H9 (cell line): ENCODE measurements at regions not wholly inside any gene's neighbourhood (a gene's known extent, or its start where the extent isn't known, plus 50 kb on each side); places are given as distances from the start of the nearest gene placed in this dataset.

Source experiments
- DNase-seq: peaks from one replicate; pipeline ENCODE4 v3.0.0-alpha.2; 2017
- H2AFZ ChIP-seq: one replicate; pipeline ENCODE4 v1.6.1; 2013; ENCODE audit warnings: mild to moderate bottlenecking, low read length, control low read depth, moderate library complexity
- H2AK5ac ChIP-seq: 2 replicates; pipeline ENCODE4 v1.6.1; 2013; ENCODE audit warnings: low read length, control low read depth, mixed read lengths; ENCODE audit not compliant: insufficient read length
- H2BK120ac ChIP-seq: one replicate; pipeline ENCODE4 v1.6.1; 2013; ENCODE audit warnings: low read depth, mild to moderate bottlenecking, low read length, control low read depth, inconsistent platforms; ENCODE audit not compliant: poor library complexity, severe bottlenecking
- H2BK12ac ChIP-seq: 2 replicates; pipeline ENCODE4 v1.6.1; 2013; ENCODE audit warnings: low read length, control low read depth, mixed read lengths, low read depth; ENCODE audit not compliant: insufficient read length
- H2BK15ac ChIP-seq: 2 replicates; pipeline ENCODE4 v1.6.1; 2013; ENCODE audit warnings: low read depth, low read length, control low read depth
- H2BK20ac ChIP-seq: one replicate; pipeline ENCODE4 v1.6.1; 2013; ENCODE audit warnings: low read depth, mild to moderate bottlenecking, low read length, control low read depth, inconsistent platforms; ENCODE audit not compliant: poor library complexity, severe bottlenecking
- H2BK5ac ChIP-seq: 2 replicates; pipeline ENCODE4 v1.6.1; 2013; ENCODE audit warnings: low read length, control low read depth, mixed read lengths; ENCODE audit not compliant: insufficient read length
- H3K14ac ChIP-seq: 2 replicates; pipeline ENCODE4 v1.6.1; 2013; ENCODE audit warnings: low read length, control low read depth; ENCODE audit not compliant: insufficient read depth
- H3K18ac ChIP-seq: 2 replicates; pipeline ENCODE4 v1.6.1; 2013; ENCODE audit warnings: low read depth, mild to moderate bottlenecking, mixed read lengths, low read length, control low read depth; ENCODE audit not compliant: insufficient read length
- H3K23ac ChIP-seq: 2 replicates; pipeline ENCODE4 v1.6.1; 2013; ENCODE audit warnings: low read length, control low read depth, mixed read lengths, low read depth; ENCODE audit not compliant: insufficient read length
- H3K23me2 ChIP-seq: 2 replicates; pipeline ENCODE4 v1.6.1; 2013; ENCODE audit warnings: low read depth, mild to moderate bottlenecking, mixed read lengths, low read length, control low read depth; ENCODE audit not compliant: insufficient read length, poor library complexity, severe bottlenecking
- H3K27ac ChIP-seq: 2 replicates; pipeline ENCODE4 v1.5.1; 2013; ENCODE audit warnings: low read length, control low read depth, mixed read lengths, low read depth; ENCODE audit not compliant: insufficient read length
- H3K27me3 ChIP-seq: 2 replicates; pipeline ENCODE4 v1.6.1; 2013; ENCODE audit warnings: low read length, control low read depth, inconsistent platforms; ENCODE audit not compliant: insufficient read depth
- H3K4ac ChIP-seq: 2 replicates; pipeline ENCODE4 v1.6.1; 2013; ENCODE audit warnings: low read depth, mild to moderate bottlenecking, control low read depth, inconsistent platforms, low read length, moderate library complexity
- H3K4me1 ChIP-seq: 2 replicates; pipeline ENCODE4 v1.6.1; 2013; ENCODE audit warnings: low read length, control low read depth, inconsistent platforms; ENCODE audit not compliant: insufficient read depth
- H3K4me2 ChIP-seq: 2 replicates; pipeline ENCODE4 v1.6.1; 2013; ENCODE audit warnings: low read length, control low read depth, mixed read lengths; ENCODE audit not compliant: insufficient read length, insufficient read depth
- H3K56ac ChIP-seq: 2 replicates; pipeline ENCODE4 v1.6.1; 2013; ENCODE audit warnings: low read depth, mild to moderate bottlenecking, mixed read lengths, low read length, control low read depth; ENCODE audit not compliant: insufficient read length
- H3K79me1 ChIP-seq: 2 replicates; pipeline ENCODE4 v1.6.1; 2013; ENCODE audit warnings: low read depth, mild to moderate bottlenecking, moderate library complexity, low read length, control low read depth, inconsistent platforms; ENCODE audit not compliant: insufficient read depth, poor library complexity, severe bottlenecking
- H3K79me2 ChIP-seq: 2 replicates; pipeline ENCODE4 v1.6.1; 2013; ENCODE audit warnings: low read length, control low read depth, inconsistent platforms; ENCODE audit not compliant: insufficient read depth
- H3K9ac ChIP-seq: 2 replicates; pipeline ENCODE4 v1.6.1; 2013; ENCODE audit warnings: low read length, control low read depth, mixed read lengths; ENCODE audit not compliant: insufficient read length; ENCODE audit errors: extremely low read depth
- H3K9me3 ChIP-seq: one replicate; pipeline ENCODE4 v1.6.1; 2013; ENCODE audit warnings: low read depth, low read length, inconsistent platforms; ENCODE audit not compliant: control insufficient read depth
- H3T11ph ChIP-seq: one replicate; pipeline ENCODE4 v1.6.1; 2013; ENCODE audit warnings: mild to moderate bottlenecking, low read length, control low read depth, inconsistent platforms
- H4K20me1 ChIP-seq: one replicate; pipeline ENCODE4 v1.6.1; 2013; ENCODE audit not compliant: control insufficient read depth, insufficient read length, insufficient read depth
- H4K5ac ChIP-seq: 2 replicates; pipeline ENCODE4 v1.6.1; 2013; ENCODE audit warnings: low read depth, mild to moderate bottlenecking, mixed read lengths, low read length, control low read depth; ENCODE audit not compliant: insufficient read length
- H4K8ac ChIP-seq: replicated peaks from 2 replicates; pipeline ENCODE4 v1.6.1; 2013; ENCODE audit warnings: low read length, control low read depth, mixed read lengths, low read depth; ENCODE audit not compliant: insufficient read length
- H4K91ac ChIP-seq: 2 replicates; pipeline ENCODE4 v1.6.1; 2013; ENCODE audit warnings: low read depth, mild to moderate bottlenecking, moderate library complexity, mixed read lengths, low read length, control low read depth; ENCODE audit not compliant: insufficient read length
- H3K27ac Mint-ChIP-seq, 3 experiments: 2 replicates in 2 of 3; 3 replicates in 1 of 3; pipeline ENCODE4 v1.8.0; 2020 to 2021; ENCODE audit warnings: mixed read lengths in 3 of 3, mild to moderate bottlenecking in 1 of 3, moderate library complexity in 1 of 3
- H3K27me3 Mint-ChIP-seq: 2 replicates; pipeline ENCODE4 v1.8.0; 2021; ENCODE audit warnings: low read depth, mild to moderate bottlenecking, moderate library complexity, mixed read lengths
- H3K36me3 Mint-ChIP-seq, 3 experiments: 2 replicates in 2 of 3; 3 replicates in 1 of 3; pipeline ENCODE4 v1.8.0; 2020 to 2021; ENCODE audit warnings: low read depth in 3 of 3, mixed read lengths in 3 of 3; ENCODE audit not compliant: insufficient read depth in 1 of 3
- H3K4me1 Mint-ChIP-seq, 2 experiments: 2 replicates each; pipeline ENCODE4 v1.8.0; 2020; ENCODE audit warnings: mixed read lengths in 2 of 2
- H3K4me3 Mint-ChIP-seq, 2 experiments: 2 replicates in 1 of 2; 3 replicates in 1 of 2; pipeline ENCODE4 v1.8.0; 2020 to 2021; ENCODE audit warnings: mild to moderate bottlenecking in 2 of 2, mixed read lengths in 2 of 2, moderate library complexity in 1 of 2
- H3K9me3 Mint-ChIP-seq, 2 experiments: 2 replicates in 1 of 2; 3 replicates in 1 of 2; pipeline ENCODE4 v1.8.0; 2020; ENCODE audit warnings: mild to moderate bottlenecking in 2 of 2, mixed read lengths in 2 of 2, moderate library complexity in 1 of 2
- WGBS: extraction: QIAGEN DNeasy Blood & Tissue Kit; methylation state at CpG from one replicate; pipeline ENCODE4 v1.1.7; 2013; ENCODE audit warnings: missing lambda C conversion rate, low lambda C conversion rate, mixed read lengths; ENCODE audit not compliant: insufficient read length; ENCODE audit errors: extremely low coverage; 5-methylcytosine and 5-hydroxymethylcytosine counted together
- TF ChIP-seq, protein P1 (sequence below): fragments of 200-600 bp; sonication (generic); conservative IDR thresholded peaks from 3 replicates; pipeline ENCODE4 v1.8.0; 2021; ENCODE audit warnings: antibody characterized with exemption, mild to moderate bottlenecking

- Histone ChIP-seq H2BK12ac (no peak overlapping the region), H3K4ac (no peak overlapping the region), H4K91ac (no peak overlapping the region), H3K9ac (no peak overlapping the region), H4K20me1 (no peaks in the 10 kb centered on the region), H3K9me3 (no peaks in the 10 kb centered on the region), H3T11ph (no peak overlapping the region), H3K4me2 (peak overlapping the region; percentile 31), H3K79me2 (no peaks in the 10 kb centered on the region), H3K23me2 (peaks cover 5% of the 10 kb centered on the region), H3K27ac (no peak overlapping the region), H2BK20ac (no peak overlapping the region), H3K56ac (no peak overlapping the region), H2BK15ac (no peak overlapping the region), H4K8ac (no peak overlapping the region), H3K4me1 (no peaks in the 10 kb centered on the region), H2BK5ac (no peak overlapping the region), H3K79me1 (no peaks in the 10 kb centered on the region), H4K5ac (no peak overlapping the region), H2BK120ac (no peak overlapping the region), H3K23ac (no peak overlapping the region), H3K14ac (no peak overlapping the region), H3K18ac (no peak overlapping the region), H2AFZ (no peak overlapping the region), H2AK5ac (no peak overlapping the region), H3K27me3 (no peaks in the 10 kb centered on the region)
- Mint-ChIP-seq H3K4me3 (peak overlapping the region; percentile 55; a peak in 3 of 5 replicates), H3K27ac (no peak overlapping the region), H3K9me3 (no peaks in the 10 kb centered on the region; a peak in 2 of 5 replicates), H3K4me1 (peaks cover 26 to 37% of the 10 kb centered on the region in 2 experiments), H3K27me3 (peaks cover 30% of the 10 kb centered on the region), H3K36me3 (peaks cover 0 to 2% (median 0%) of the 10 kb centered on the region in 3 experiments; a peak in 1 of 7 replicates)
- TF ChIP-seq, protein P1, sequence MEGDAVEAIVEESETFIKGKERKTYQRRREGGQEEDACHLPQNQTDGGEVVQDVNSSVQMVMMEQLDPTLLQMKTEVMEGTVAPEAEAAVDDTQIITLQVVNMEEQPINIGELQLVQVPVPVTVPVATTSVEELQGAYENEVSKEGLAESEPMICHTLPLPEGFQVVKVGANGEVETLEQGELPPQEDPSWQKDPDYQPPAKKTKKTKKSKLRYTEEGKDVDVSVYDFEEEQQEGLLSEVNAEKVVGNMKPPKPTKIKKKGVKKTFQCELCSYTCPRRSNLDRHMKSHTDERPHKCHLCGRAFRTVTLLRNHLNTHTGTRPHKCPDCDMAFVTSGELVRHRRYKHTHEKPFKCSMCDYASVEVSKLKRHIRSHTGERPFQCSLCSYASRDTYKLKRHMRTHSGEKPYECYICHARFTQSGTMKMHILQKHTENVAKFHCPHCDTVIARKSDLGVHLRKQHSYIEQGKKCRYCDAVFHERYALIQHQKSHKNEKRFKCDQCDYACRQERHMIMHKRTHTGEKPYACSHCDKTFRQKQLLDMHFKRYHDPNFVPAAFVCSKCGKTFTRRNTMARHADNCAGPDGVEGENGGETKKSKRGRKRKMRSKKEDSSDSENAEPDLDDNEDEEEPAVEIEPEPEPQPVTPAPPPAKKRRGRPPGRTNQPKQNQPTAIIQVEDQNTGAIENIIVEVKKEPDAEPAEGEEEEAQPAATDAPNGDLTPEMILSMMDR, result no peak; the same call in 2 of the 3 replicates
- peak; percentile 59 for DNase-seq
- no CpG with 5 or more reads among the region's 29 CpGs for WGBS
These were observed 205.0 kb upstream of the IER5L start for GRCh38 chr9:129383019-129383560.
